ENCODE measurements at regions not wholly inside any gene's neighbourhood (a gene's known extent, or its start where the extent isn't known, plus 50 kb on each side); places are given as distances from the start of the nearest gene placed in this dataset.
"Not testable (repeated sequence)": the region's sequence is repeated elsewhere in the genome, so short reads cannot be mapped to it uniquely, and the experiment has no call there.

- no peak for DNase-seq (ENCODE audit: low read depth)
These were observed 295.4 kb downstream of the RPAP3 start for GRCh38 chr12:47410383-47410782.

GRCh38 chr12:47409310-47409987, 296.4 kb downstream of the RPAP3 start:
- DNase-seq (ENCODE audit: low read depth): no peak

- DNase-seq (ENCODE audit: low read depth): no peak
These were observed 297.5 kb downstream of the RPAP3 start for GRCh38 chr12:47408171-47408871.

GRCh38 chr12:47407463-47408129, 298.2 kb downstream of the RPAP3 start:
- DNase-seq (ENCODE audit: low read depth): no peak

GRCh38 chr12:47403681-47404080, 302.1 kb downstream of the RPAP3 start:
- no peak for DNase-seq (ENCODE audit: low read depth)

- DNase-seq (ENCODE audit: low read depth): not testable (repeated sequence)
These were observed 304.6 kb downstream of the RPAP3 start for GRCh38 chr12:47401196-47401595.

GRCh38 chr12:47400266-47400665, 305.6 kb downstream of the RPAP3 start:
- no peak for DNase-seq (ENCODE audit: low read depth)

- DNase-seq (ENCODE audit: low read depth): no peak
These were observed 308.1 kb downstream of the RPAP3 start for GRCh38 chr12:47397664-47398281.

- DNase-seq (ENCODE audit: low read depth): no peak
These were observed 308.7 kb downstream of the RPAP3 start for GRCh38 chr12:47396902-47397663.

GRCh38 chr12:47394070-47394469, 311.8 kb downstream of the RPAP3 start:
- no peak for DNase-seq (ENCODE audit: low read depth)

GRCh38 chr12:47393403-47393790, 312.4 kb downstream of the RPAP3 start:
- DNase-seq (ENCODE audit: low read depth): no peak

GRCh38 chr12:47391566-47391965, 311.8 kb upstream of the AMIGO2 start:
- DNase-seq (ENCODE audit: low read depth): no peak

GRCh38 chr12:47388712-47389111, 309.0 kb upstream of the AMIGO2 start:
- DNase-seq (ENCODE audit: low read depth): no peak

- no peak for DNase-seq (ENCODE audit: low read depth)
These were observed 308.2 kb upstream of the AMIGO2 start for GRCh38 chr12:47387994-47388393.

GRCh38 chr12:47385653-47386052, 305.9 kb upstream of the AMIGO2 start:
- DNase-seq (ENCODE audit: low read depth): no peak

- DNase-seq (ENCODE audit: low read depth): no peak
These were observed 304.2 kb upstream of the AMIGO2 start for GRCh38 chr12:47383942-47384341.

- DNase-seq (ENCODE audit: low read depth): no peak
These were observed 302.5 kb upstream of the AMIGO2 start for GRCh38 chr12:47382305-47382704.

GRCh38 chr12:47378907-47379306, 299.1 kb upstream of the AMIGO2 start:
- DNase-seq (ENCODE audit: low read depth): no peak

GRCh38 chr12:47378222-47378582, 298.4 kb upstream of the AMIGO2 start:
- no peak for DNase-seq (ENCODE audit: low read depth)

- DNase-seq (ENCODE audit: low read depth): no peak
These were observed 297.9 kb upstream of the AMIGO2 start for GRCh38 chr12:47377414-47378221.

GRCh38 chr12:47376927-47377326, 297.2 kb upstream of the AMIGO2 start:
- DNase-seq (ENCODE audit: low read depth): no peak

Data from stimulated activated CD8-positive, alpha-beta memory T cell treated with anti-CD3 and anti-CD28 coated beads, Interleukin-15, amount 100 ng/mL, for 1 hour (primary cell).